SJSA1 (cell line): ENCODE measurements at regions not wholly inside any gene's neighbourhood (a gene's known extent, or its start where the extent isn't known, plus 50 kb on each side); places are given as distances from the start of the nearest gene placed in this dataset.

Experiments
- DNase-seq, 2 experiments: peaks; one replicate each; pipeline ENCODE4 v3.0.0-alpha.2; 2015 to 2020; ENCODE audit warnings: low spot score in 2 of 2, low read depth in 1 of 2
- H3K27ac ChIP-seq: fragments of 250-450 bp; sonication (Bioruptor Pico); 2 replicates; pipeline ENCODE4 v1.5.1; 2020; ENCODE audit warnings: mild to moderate bottlenecking, moderate library complexity
- H3K27me3 ChIP-seq: fragments of 250-450 bp; sonication (Bioruptor Pico); replicated peaks from 2 replicates; pipeline ENCODE4 v1.5.1; 2020; ENCODE audit warnings: mild to moderate bottlenecking, moderate library complexity
- H3K36me3 ChIP-seq: fragments of 250-450 bp; sonication (Bioruptor Pico); 2 replicates; pipeline ENCODE4 v1.5.1; 2020; ENCODE audit warnings: mild to moderate bottlenecking
- H3K4me1 ChIP-seq: fragments of 250-450 bp; sonication (Bioruptor Pico); replicated peaks from 2 replicates; pipeline ENCODE4 v1.6.1; 2021; ENCODE audit warnings: mild to moderate bottlenecking
- H3K4me3 ChIP-seq: fragments of 250-450 bp; sonication (Bioruptor Pico); 2 replicates; pipeline ENCODE4 v1.5.1; 2020; ENCODE audit warnings: mild to moderate bottlenecking
- H3K9me3 ChIP-seq: fragments of 250-450 bp; sonication (Bioruptor Pico); replicated peaks from 2 replicates; pipeline ENCODE4 v1.5.1; 2020; ENCODE audit warnings: mild to moderate bottlenecking

- Histone ChIP-seq H3K4me1 (no peaks in the 10 kb centered on the region), H3K4me3 (no peak overlapping the region), H3K9me3 (no peaks in the 10 kb centered on the region), H3K27ac (no peak overlapping the region), H3K27me3 (no peaks in the 10 kb centered on the region; the same call in 1 of the 2 replicates), H3K36me3 (no peaks in the 10 kb centered on the region)
- DNase-seq: peak in 1 of 2 experiments; percentile 22
Measured at GRCh38 chr17:51372345-51373004, 112.1 kb downstream of the UTP18 start.

GRCh38 chr17:51373489-51374152 is 113.3 kb downstream of the UTP18 start:
- Histone ChIP-seq H3K27me3 (no peaks in the 10 kb centered on the region; the same call in 1 of the 2 replicates), H3K4me3 (no peak overlapping the region)

GRCh38 chr17:51374209-51374608 is 113.9 kb downstream of the UTP18 start:
- Histone ChIP-seq H3K27ac (no peak overlapping the region), H3K9me3 (no peaks in the 10 kb centered on the region), H3K4me1 (no peaks in the 10 kb centered on the region)

More at GRCh38 chr17:51373489-51374152, 113.3 kb downstream of the UTP18 start:
- Histone ChIP-seq H3K9me3 (no peaks in the 10 kb centered on the region), H3K27ac (no peak overlapping the region), H3K36me3 (no peaks in the 10 kb centered on the region), H3K4me1 (no peaks in the 10 kb centered on the region)
- no peak for DNase-seq

GRCh38 chr17:51375771-51376170 is 115.4 kb downstream of the UTP18 start:
- no peaks in the 10 kb centered on the region; the same call in 1 of the 2 replicates for H3K27me3 ChIP-seq
- no peaks in the 10 kb centered on the region for H3K4me1 ChIP-seq

More at GRCh38 chr17:51374209-51374608, 113.9 kb downstream of the UTP18 start:
- Histone ChIP-seq H3K36me3 (no peaks in the 10 kb centered on the region), H3K27me3 (no peaks in the 10 kb centered on the region; the same call in 1 of the 2 replicates), H3K4me3 (no peak overlapping the region)
- no peak for DNase-seq

GRCh38 chr17:51376739-51377138 is 116.4 kb downstream of the UTP18 start:
- Histone ChIP-seq H3K4me1 (no peaks in the 10 kb centered on the region), H3K9me3 (no peaks in the 10 kb centered on the region), H3K27ac (no peak overlapping the region), H3K36me3 (no peaks in the 10 kb centered on the region), H3K27me3 (no peaks in the 10 kb centered on the region; the same call in 1 of the 2 replicates), H3K4me3 (no peak overlapping the region)
- no peak for DNase-seq

More at GRCh38 chr17:51375771-51376170, 115.4 kb downstream of the UTP18 start:
- no peaks in the 10 kb centered on the region for H3K9me3 ChIP-seq
- no peaks in the 10 kb centered on the region for H3K36me3 ChIP-seq
- H3K27ac ChIP-seq: no peak overlapping the region
- DNase-seq: no peak
- no peak overlapping the region for H3K4me3 ChIP-seq

GRCh38 chr17:51381262-51381661 is 120.9 kb downstream of the UTP18 start:
- no peaks in the 10 kb centered on the region for H3K9me3 ChIP-seq
- H3K36me3 ChIP-seq: no peaks in the 10 kb centered on the region
- no peak overlapping the region for H3K27ac ChIP-seq
- H3K27me3 ChIP-seq: no peaks in the 10 kb centered on the region; the same call in 1 of the 2 replicates
- no peak for DNase-seq
- H3K4me1 ChIP-seq: no peaks in the 10 kb centered on the region
- no peak overlapping the region for H3K4me3 ChIP-seq

- no peaks in the 10 kb centered on the region for H3K4me1 ChIP-seq
- no peaks in the 10 kb centered on the region for H3K36me3 ChIP-seq
- DNase-seq: no peak
- no peak overlapping the region for H3K4me3 ChIP-seq
- H3K9me3 ChIP-seq: no peaks in the 10 kb centered on the region
- no peak overlapping the region for H3K27ac ChIP-seq
- 0 out of 2 replicates have a peak, but pooled peaks cover 4% of the 10 kb centered on the region for H3K27me3 ChIP-seq
Measured at GRCh38 chr17:51385208-51385607, 124.9 kb downstream of the UTP18 start.

GRCh38 chr17:51387582-51387981 is 127.2 kb downstream of the UTP18 start:
- Histone ChIP-seq H3K9me3 (no peaks in the 10 kb centered on the region), H3K36me3 (no peaks in the 10 kb centered on the region), H3K27ac (no peak overlapping the region), H3K27me3 (0 out of 2 replicates have a peak, but pooled peaks cover 4% of the 10 kb centered on the region), H3K4me3 (no peak overlapping the region), H3K4me1 (no peaks in the 10 kb centered on the region)
- DNase-seq: no peak

- Histone ChIP-seq H3K9me3 (no peaks in the 10 kb centered on the region), H3K4me1 (no peaks in the 10 kb centered on the region), H3K27ac (no peak overlapping the region), H3K27me3 (0 out of 2 replicates have a peak, but pooled peaks cover 4% of the 10 kb centered on the region), H3K4me3 (no peak overlapping the region), H3K36me3 (no peaks in the 10 kb centered on the region)
- DNase-seq: no peak
Measured at GRCh38 chr17:51387986-51388385, 127.6 kb downstream of the UTP18 start.

GRCh38 chr17:51389875-51390274 is 129.5 kb downstream of the UTP18 start:
- no peak for DNase-seq
- H3K27me3 ChIP-seq: 0 out of 2 replicates have a peak, but pooled peaks cover 4% of the 10 kb centered on the region
- H3K4me1 ChIP-seq: no peaks in the 10 kb centered on the region
- no peaks in the 10 kb centered on the region for H3K9me3 ChIP-seq
- H3K4me3 ChIP-seq: no peak overlapping the region
- no peaks in the 10 kb centered on the region for H3K36me3 ChIP-seq
- no peak overlapping the region for H3K27ac ChIP-seq

- Histone ChIP-seq H3K4me1 (no peaks in the 10 kb centered on the region), H3K27ac (no peak overlapping the region), H3K27me3 (0 out of 2 replicates have a peak, but pooled peaks cover 4% of the 10 kb centered on the region), H3K36me3 (no peaks in the 10 kb centered on the region), H3K4me3 (no peak overlapping the region), H3K9me3 (no peaks in the 10 kb centered on the region)
- DNase-seq: no peak
Measured at GRCh38 chr17:51391982-51392654, 131.8 kb downstream of the UTP18 start.

- Histone ChIP-seq H3K4me1 (no peaks in the 10 kb centered on the region; the same call in 1 of the 2 replicates), H3K27ac (no peak overlapping the region), H3K9me3 (no peaks in the 10 kb centered on the region; the same call in 1 of the 2 replicates), H3K36me3 (no peaks in the 10 kb centered on the region), H3K27me3 (peaks cover 12% of the 10 kb centered on the region), H3K4me3 (no peak overlapping the region)
- no peak for DNase-seq
Measured at GRCh38 chr17:51395621-51396020, 135.3 kb downstream of the UTP18 start.

- no peaks in the 10 kb centered on the region for H3K36me3 ChIP-seq
- H3K4me1 ChIP-seq: no peaks in the 10 kb centered on the region; the same call in 1 of the 2 replicates
- H3K27ac ChIP-seq: no peak overlapping the region
- no peak overlapping the region for H3K4me3 ChIP-seq
- no peaks in the 10 kb centered on the region; the same call in none of the 2 replicates for H3K9me3 ChIP-seq
- H3K27me3 ChIP-seq: peaks cover 12% of the 10 kb centered on the region
- peak in 1 of 2 experiments; percentile 33 for DNase-seq
Measured at GRCh38 chr17:51397361-51398127, 137.2 kb downstream of the UTP18 start.
